ENCODE measurements at regions not wholly inside any gene's neighbourhood (a gene's known extent, or its start where the extent isn't known, plus 50 kb on each side); places are given as distances from the start of the nearest gene placed in this dataset.
"Not testable (repeated sequence)": the region's sequence is repeated elsewhere in the genome, so short reads cannot be mapped to it uniquely, and the experiment has no call there.

- H3K27me3 Mint-ChIP-seq; H3K4me3 Mint-ChIP-seq; DNase-seq; H3K36me3 Mint-ChIP-seq; ATAC-seq (ENCODE audit: low read depth); POLR2A ChIA-PET; H3K27ac Mint-ChIP-seq; H3K4me1 Mint-ChIP-seq; H3K9me3 Mint-ChIP-seq: not testable (repeated sequence)
These were observed 392.9 kb downstream of the GOLGA6L6 start for GRCh38 chr15:20148679-20149078.

- ATAC-seq (ENCODE audit: low read depth); H3K4me1 Mint-ChIP-seq; DNase-seq; H3K27ac Mint-ChIP-seq; H3K9me3 Mint-ChIP-seq; H3K27me3 Mint-ChIP-seq; H3K36me3 Mint-ChIP-seq; POLR2A ChIA-PET; H3K4me3 Mint-ChIP-seq: not testable (repeated sequence)
These were observed 393.6 kb downstream of the GOLGA6L6 start for GRCh38 chr15:20148008-20148407.

DNA sequence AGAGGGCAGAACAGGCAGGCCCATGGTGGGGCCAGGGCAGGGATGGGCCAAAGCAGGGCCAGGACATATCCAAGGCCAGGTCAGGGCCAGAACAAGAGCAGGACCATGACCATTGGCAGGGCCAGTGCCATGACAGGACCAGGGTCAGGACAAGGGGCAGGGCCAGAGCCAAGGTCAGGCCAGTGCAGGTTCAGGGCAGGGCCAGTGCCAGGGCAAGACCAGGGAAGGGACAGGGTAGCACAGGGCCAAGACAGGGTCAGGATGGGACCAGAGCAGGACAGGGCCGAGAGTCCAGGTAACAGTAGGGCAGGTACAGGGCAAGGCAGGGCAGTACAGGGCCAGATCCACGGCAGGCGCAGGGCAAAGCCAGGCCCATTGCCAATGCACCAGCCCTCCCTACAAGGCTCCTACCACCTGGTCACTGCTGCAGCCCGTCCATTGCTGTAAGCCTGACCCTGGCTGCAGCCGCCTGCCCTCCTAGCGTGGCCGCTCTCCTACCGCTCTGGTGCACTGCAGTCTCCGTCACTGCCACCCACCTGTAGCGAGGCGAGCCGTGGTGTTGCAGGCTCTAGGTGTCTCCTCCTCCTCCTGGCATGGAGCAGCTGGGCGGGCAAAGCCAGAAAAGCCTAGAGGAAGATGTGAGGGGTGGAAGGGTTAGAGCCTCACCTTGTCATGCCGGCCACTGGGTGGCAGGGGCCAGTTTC, 397.1 kb downstream of the GOLGA6L6 start:
- H3K4me3 Mint-ChIP-seq; H3K27me3 Mint-ChIP-seq; H3K4me1 Mint-ChIP-seq; ATAC-seq (ENCODE audit: low read depth); DNase-seq; H3K36me3 Mint-ChIP-seq; H3K27ac Mint-ChIP-seq; H3K9me3 Mint-ChIP-seq; POLR2A ChIA-PET: not testable (repeated sequence)

DNA sequence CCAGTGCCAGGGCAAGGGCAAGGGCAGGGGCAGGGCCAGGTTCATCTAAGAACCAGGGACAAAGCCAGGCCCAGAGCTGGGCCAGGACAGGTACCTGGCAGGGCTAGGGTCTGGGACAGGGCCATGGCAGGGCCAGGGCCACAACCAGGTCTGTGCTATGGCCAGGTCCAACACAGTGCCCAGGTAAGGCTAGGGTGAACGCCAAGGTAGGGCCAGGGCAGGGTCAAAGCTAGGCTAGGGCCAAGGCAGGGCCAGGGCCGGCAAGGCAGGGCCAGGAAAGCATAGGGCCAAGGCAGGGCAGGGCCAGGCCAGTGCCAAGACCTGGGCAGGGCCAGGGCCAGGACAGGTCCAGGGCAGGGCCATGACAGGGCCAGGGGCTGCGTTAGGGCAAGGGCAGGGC, 398.7 kb downstream of the GOLGA6L6 start:
- H3K27me3 Mint-ChIP-seq; POLR2A ChIA-PET; H3K4me3 Mint-ChIP-seq; H3K27ac Mint-ChIP-seq; H3K36me3 Mint-ChIP-seq; DNase-seq; ATAC-seq (ENCODE audit: low read depth); H3K9me3 Mint-ChIP-seq; H3K4me1 Mint-ChIP-seq: not testable (repeated sequence)

DNA sequence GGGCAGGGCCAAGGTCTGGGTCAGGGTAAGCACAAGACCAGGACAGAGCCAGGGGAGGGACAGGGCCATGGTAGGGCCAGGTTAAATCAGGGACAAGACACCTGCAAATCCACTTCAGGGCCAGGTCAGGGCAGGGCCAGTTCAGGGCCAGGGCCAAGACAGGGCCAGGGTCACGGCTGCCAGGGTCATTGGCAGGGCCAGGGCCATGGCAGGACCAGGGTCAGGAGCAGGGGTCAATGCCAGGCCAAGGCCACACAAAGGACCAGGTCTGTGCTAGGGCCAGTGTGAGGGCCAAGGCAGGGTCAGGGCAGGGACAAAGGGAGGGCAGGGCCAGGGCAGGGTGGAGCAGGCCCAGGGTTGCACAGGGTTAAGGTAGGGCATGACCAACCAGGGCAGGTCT, 399.2 kb downstream of the GOLGA6L6 start:
- H3K36me3 Mint-ChIP-seq; ATAC-seq (ENCODE audit: low read depth); H3K4me1 Mint-ChIP-seq; POLR2A ChIA-PET; H3K9me3 Mint-ChIP-seq; H3K27me3 Mint-ChIP-seq; H3K27ac Mint-ChIP-seq; DNase-seq; H3K4me3 Mint-ChIP-seq: not testable (repeated sequence)

GRCh38 chr15:20124668-20125067, 416.9 kb downstream of the GOLGA6L6 start:
- H3K27ac Mint-ChIP-seq; H3K9me3 Mint-ChIP-seq; H3K4me3 Mint-ChIP-seq; POLR2A ChIA-PET; DNase-seq; ATAC-seq (ENCODE audit: low read depth); H3K4me1 Mint-ChIP-seq; H3K27me3 Mint-ChIP-seq; H3K36me3 Mint-ChIP-seq: not testable (repeated sequence)

DNA sequence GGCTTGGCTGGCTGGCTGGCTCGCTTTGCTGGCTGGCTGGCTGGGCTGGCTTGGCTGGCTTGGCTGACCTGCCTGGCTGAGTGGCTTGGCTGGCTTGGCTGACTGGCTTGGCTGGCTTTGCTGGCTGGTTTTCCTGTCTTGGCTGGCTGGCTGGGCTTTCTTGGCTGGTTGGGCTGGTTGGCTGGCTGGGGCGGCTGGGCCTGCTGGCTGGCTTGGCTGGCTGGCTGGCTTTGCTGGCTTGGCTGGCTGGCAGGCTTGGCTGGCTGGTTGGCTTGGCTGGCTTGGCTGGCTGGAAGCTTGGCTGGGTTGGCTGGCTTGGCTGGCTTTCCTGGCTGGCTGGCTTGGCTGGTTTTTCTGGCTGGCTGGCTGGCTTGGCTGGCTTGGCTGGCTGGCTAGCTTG, 435.6 kb downstream of the GOLGA6L6 start:
- H3K9me3 Mint-ChIP-seq = no peaks in the 10 kb centered on the region
- DNase-seq (no peak), ATAC-seq (ENCODE audit: low read depth) (no peak)
- H3K4me1 Mint-ChIP-seq = no peaks in the 10 kb centered on the region
- H3K4me3 Mint-ChIP-seq = no peak overlapping the region
- no peak overlapping the region for H3K27ac Mint-ChIP-seq
- no peaks in the 10 kb centered on the region for H3K36me3 Mint-ChIP-seq
- no peaks in the 10 kb centered on the region for H3K27me3 Mint-ChIP-seq
- POLR2A ChIA-PET = no interaction called here

DNA sequence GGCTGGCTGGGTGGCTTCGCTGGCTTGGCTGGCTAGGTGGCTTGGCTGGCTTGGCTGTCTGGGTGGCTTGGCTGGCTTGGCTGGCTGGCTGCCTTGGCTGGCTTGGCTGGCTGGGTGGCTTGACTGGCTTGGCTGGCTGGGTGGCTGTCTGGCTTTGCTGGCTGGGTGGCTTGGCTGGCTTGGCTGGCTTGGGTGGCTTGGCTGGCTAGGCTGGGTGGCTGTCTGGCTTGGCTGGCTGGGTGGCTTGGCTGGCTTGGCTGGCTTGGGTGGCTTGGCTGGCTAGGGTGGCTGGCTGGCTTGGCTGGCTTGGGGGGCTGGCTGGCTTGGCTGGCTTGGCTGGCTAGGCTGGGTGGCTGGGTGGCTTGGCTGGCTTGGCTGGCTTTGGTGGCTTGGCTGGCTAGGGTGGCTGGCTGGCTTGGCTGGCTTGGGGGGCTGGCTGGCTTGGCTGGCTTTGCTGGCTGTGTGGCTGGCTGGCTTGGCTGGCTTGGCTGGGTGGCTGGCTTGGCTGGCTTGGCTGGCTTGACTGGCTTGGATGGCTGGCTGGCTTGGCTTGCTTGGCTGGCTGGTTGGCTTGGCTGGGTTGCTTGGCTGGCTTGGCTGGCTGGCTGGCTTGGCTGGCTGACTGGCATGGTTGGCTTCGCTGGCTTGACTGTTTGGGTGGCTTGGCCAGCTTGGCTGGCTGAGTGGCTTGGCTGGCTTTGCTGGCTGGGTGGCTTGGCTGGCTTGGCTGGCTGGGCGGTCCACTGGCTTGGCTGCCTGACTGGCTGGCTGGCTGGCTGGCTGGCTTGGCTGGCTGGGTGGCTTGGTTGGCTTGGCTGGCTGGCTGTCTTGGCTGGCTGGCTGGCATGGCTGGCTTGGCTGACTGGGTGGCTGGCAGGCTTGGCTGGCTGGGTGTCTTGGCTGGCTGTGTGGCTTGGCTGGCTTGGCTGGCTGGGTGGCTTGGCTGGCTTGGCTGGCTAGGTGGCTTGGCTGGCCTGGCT, 436.3 kb downstream of the GOLGA6L6 start:
- H3K27me3 Mint-ChIP-seq; POLR2A ChIA-PET; H3K27ac Mint-ChIP-seq; H3K4me1 Mint-ChIP-seq; H3K9me3 Mint-ChIP-seq; H3K4me3 Mint-ChIP-seq; DNase-seq; ATAC-seq (ENCODE audit: low read depth); H3K36me3 Mint-ChIP-seq: not testable (repeated sequence)

- H3K36me3 Mint-ChIP-seq; POLR2A ChIA-PET; DNase-seq; ATAC-seq (ENCODE audit: low read depth); H3K27me3 Mint-ChIP-seq; H3K4me1 Mint-ChIP-seq; H3K9me3 Mint-ChIP-seq; H3K4me3 Mint-ChIP-seq; H3K27ac Mint-ChIP-seq: not testable (repeated sequence)
These were observed 437.0 kb downstream of the GOLGA6L6 start for GRCh38 chr15:20104551-20104950.

DNA sequence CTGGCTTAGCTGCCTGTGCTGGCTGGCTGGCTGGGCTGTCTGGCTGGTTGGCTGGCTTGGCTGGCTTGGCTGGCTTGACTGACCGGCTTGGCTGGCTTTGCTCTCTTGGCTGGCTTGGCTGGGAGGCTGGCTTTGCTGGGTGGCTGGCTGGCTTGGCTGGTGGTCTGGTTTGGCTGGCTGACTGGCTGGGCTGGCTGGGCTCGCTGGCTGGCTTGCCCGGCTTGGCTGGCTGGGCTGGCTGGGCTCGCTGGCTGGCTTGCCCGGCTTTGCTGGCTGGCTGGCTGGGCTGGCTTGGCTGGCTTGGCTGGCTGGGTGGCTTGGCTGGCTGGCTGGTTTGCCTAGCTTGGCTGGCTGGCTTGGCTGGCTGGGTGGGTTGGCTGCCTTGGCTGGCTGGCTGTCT, 438.7 kb downstream of the GOLGA6L6 start:
- H3K36me3 Mint-ChIP-seq; DNase-seq; H3K27me3 Mint-ChIP-seq; H3K4me3 Mint-ChIP-seq; H3K27ac Mint-ChIP-seq; H3K9me3 Mint-ChIP-seq; POLR2A ChIA-PET; ATAC-seq (ENCODE audit: low read depth); H3K4me1 Mint-ChIP-seq: not testable (repeated sequence)

- POLR2A ChIA-PET; H3K4me1 Mint-ChIP-seq; H3K27ac Mint-ChIP-seq; DNase-seq; H3K4me3 Mint-ChIP-seq; H3K9me3 Mint-ChIP-seq; ATAC-seq (ENCODE audit: low read depth); H3K27me3 Mint-ChIP-seq; H3K36me3 Mint-ChIP-seq: not testable (repeated sequence)
These were observed 439.4 kb downstream of the GOLGA6L6 start for GRCh38 chr15:20102209-20102608.

DNA sequence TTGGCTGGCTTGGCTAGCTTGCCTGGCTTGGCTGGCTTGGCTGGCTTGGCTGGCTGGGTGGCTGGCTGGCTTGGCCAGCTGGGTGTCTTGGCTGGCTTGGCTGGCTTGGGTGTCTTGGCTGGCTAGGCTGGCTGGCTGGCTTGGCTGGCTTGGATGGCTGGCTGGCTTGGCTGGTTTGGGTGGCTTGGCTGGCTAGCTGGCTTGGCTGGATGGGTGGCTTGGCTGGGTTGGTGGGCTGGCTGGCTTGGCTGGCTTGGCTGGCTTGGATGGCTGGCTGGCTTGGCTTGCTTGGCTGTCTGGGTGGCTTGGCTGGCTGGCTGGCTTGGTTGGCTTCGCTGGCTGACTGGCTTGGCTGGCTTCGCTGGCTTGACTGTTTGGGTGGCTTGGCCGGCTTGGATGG, 440.3 kb downstream of the GOLGA6L6 start:
- H3K4me3 Mint-ChIP-seq; H3K36me3 Mint-ChIP-seq; H3K4me1 Mint-ChIP-seq; DNase-seq; H3K27me3 Mint-ChIP-seq; H3K9me3 Mint-ChIP-seq; POLR2A ChIA-PET; ATAC-seq (ENCODE audit: low read depth); H3K27ac Mint-ChIP-seq: not testable (repeated sequence)

GRCh38 chr15:20100604-20101270, 440.9 kb downstream of the GOLGA6L6 start:
- H3K4me1 Mint-ChIP-seq; H3K27ac Mint-ChIP-seq; H3K4me3 Mint-ChIP-seq; ATAC-seq (ENCODE audit: low read depth); H3K9me3 Mint-ChIP-seq; H3K27me3 Mint-ChIP-seq; H3K36me3 Mint-ChIP-seq; POLR2A ChIA-PET; DNase-seq: not testable (repeated sequence)

All from activated naive CD8-positive, alpha-beta T cell treated with anti-CD3 and anti-CD28 coated beads, Interleukin-2, amount 10 ng/mL, durations not matched to agents 7 days and 5 days (primary cell).